WERI-Rb-1 (cell line): ENCODE measurements at regions not wholly inside any gene's neighbourhood (a gene's known extent, or its start where the extent isn't known, plus 50 kb on each side); places are given as distances from the start of the nearest gene placed in this dataset.
"Not testable (repeated sequence)": the region's sequence is repeated elsewhere in the genome, so short reads cannot be mapped to it uniquely, and the experiment has no call there.

Experiments used
- DNase-seq: peaks from one replicate; pipeline ENCODE4 v3.0.0-alpha.2; 2020
- H3K27ac ChIP-seq: fragments of 250-450 bp; sonication (Bioruptor Pico); 2 replicates; pipeline ENCODE4 v1.5.1; 2020; ENCODE audit warnings: mild to moderate bottlenecking, moderate library complexity
- H3K27me3 ChIP-seq: fragments of 250-450 bp; sonication (Bioruptor Pico); 2 replicates; pipeline ENCODE4 v1.5.1; 2021; ENCODE audit warnings: mild to moderate bottlenecking, low read depth, moderate library complexity; ENCODE audit not compliant: insufficient read depth, severe bottlenecking
- H3K36me3 ChIP-seq: fragments of 250-450 bp; sonication (Bioruptor Pico); 2 replicates; pipeline ENCODE4 v1.5.1; 2020; ENCODE audit warnings: mild to moderate bottlenecking, moderate library complexity
- H3K4me3 ChIP-seq: 2 replicates; pipeline ENCODE4 v1.5.1; 2011; ENCODE audit warnings: low read depth, mild to moderate bottlenecking, control low read depth, low read length
- H3K9me3 ChIP-seq: fragments of 250-450 bp; sonication (Bioruptor Pico); 2 replicates; pipeline ENCODE4 v1.5.1; 2021; ENCODE audit warnings: mild to moderate bottlenecking, moderate library complexity; ENCODE audit not compliant: severe bottlenecking
- CTCF ChIP-seq: IDR thresholded peaks from 2 replicates; pipeline ENCODE4 v1.5.1; 2011; ENCODE audit warnings: low read depth, mild to moderate bottlenecking, control low read depth, inconsistent platforms, low read length

GRCh38 chr7:29626730-29627129, 63.1 kb downstream of the PRR15 start:
- no peaks in the 10 kb centered on the region for H3K9me3 ChIP-seq
- H3K36me3 ChIP-seq: no peaks in the 10 kb centered on the region
- no peak for DNase-seq
- TF ChIP-seq CTCF: no peak
- no peaks in the 10 kb centered on the region for H3K27me3 ChIP-seq
- no peak overlapping the region for H3K4me3 ChIP-seq
- H3K27ac ChIP-seq: no peak overlapping the region

GRCh38 chr7:29627631-29628030, 64.0 kb downstream of the PRR15 start:
- no peaks in the 10 kb centered on the region for H3K36me3 ChIP-seq
- H3K9me3 ChIP-seq: no peaks in the 10 kb centered on the region
- no peak overlapping the region for H3K4me3 ChIP-seq
- H3K27ac ChIP-seq: no peak overlapping the region
- DNase-seq: no peak
- TF ChIP-seq CTCF: no peak
- no peaks in the 10 kb centered on the region for H3K27me3 ChIP-seq

DNA sequence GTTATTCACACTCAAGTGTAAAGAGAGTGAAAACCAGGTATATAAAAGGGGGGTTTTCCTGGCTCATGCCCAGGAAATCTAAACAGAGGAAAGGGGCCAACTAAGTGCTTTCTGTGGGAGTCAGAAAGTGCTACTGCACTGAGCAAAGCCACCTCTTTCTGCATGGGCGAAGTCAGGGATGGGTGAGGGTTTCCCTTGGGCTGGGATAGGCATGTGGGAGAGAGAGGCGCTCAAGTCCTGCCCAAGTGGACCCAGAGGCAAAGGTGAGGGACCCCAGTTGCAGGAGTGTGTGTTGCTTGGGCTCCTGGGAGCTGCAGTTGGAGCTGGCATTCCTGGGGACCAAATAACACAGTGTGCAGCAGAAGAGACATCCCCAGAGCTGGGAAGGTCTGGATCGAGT, 65.9 kb downstream of the PRR15 start:
- DNase-seq: no peak
- Histone ChIP-seq H3K4me3 (no peak overlapping the region), H3K36me3 (no peaks in the 10 kb centered on the region), H3K27ac (no peak overlapping the region), H3K9me3 (no peaks in the 10 kb centered on the region), H3K27me3 (no peaks in the 10 kb centered on the region)
- no peak for TF ChIP-seq CTCF

DNA sequence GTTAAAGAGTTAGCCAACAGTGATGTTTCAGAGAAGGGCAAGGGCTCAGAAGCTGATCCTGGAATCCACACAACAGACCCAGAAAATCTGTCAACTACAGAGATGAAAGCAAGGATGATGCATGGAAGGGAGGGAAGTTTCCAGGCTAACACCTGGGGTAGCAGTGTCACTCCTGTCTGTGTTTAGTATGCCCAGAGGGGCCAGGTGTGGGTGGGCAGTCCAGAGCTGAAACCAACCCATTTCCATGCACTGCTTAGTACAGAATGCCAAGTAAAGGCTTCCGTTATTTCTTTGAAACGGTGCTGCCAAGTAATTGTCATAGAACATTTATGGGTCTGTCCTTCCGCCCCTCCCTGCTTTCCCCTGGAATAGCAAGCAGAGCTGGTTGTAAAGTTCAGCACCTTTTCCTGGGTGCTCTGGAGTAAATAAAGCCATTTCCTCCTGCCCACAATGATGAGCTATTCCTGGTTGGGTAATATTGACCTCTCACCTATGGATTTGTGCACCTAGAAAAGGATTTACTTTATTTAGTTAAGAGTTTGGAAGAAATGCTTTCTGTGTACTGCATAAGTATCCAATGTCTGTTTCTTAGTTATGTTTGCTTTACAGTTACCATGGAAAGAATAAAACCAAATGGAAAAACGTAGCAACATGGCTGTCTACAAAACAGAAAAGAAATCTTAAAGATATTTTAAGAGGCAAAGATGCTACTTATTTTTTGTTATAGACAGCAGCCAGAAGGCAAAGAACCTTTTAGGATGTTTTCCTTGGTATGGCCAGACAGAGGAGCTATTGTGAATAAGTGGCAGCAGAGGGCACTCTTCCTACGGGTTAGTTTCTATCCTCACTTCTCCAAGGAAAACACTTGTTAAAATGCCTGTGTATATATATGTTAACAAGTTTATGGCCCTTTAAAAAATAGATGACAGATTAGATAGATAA, 71.7 kb downstream of the PRR15 start:
- H3K9me3 ChIP-seq, H3K27me3 ChIP-seq, H3K36me3 ChIP-seq, H3K27ac ChIP-seq, H3K4me3 ChIP-seq: not testable (repeated sequence)
- TF ChIP-seq CTCF: peak; percentile 45
- DNase-seq: peak; percentile 21

DNA sequence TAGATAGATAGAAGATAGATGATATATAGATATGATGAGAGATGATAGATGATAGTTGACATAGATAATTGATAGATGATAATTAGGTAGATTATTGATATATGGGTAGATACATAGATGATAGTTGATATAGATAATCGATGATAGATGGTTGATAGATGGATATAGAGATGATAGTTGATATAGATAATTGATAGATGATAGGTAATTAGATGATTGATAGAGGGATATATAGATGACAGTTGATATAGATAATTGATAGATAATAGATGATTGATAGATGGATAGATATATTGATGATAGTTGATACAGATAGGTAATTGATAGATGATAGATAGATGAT, 72.3 kb downstream of the PRR15 start:
- no peaks in the 10 kb centered on the region for H3K27me3 ChIP-seq
- no peak overlapping the region for H3K27ac ChIP-seq
- no peak for TF ChIP-seq CTCF
- no peaks in the 10 kb centered on the region for H3K36me3 ChIP-seq
- no peaks in the 10 kb centered on the region for H3K9me3 ChIP-seq
- H3K4me3 ChIP-seq: no peak overlapping the region
- no peak for DNase-seq

GRCh38 chr7:29637374-29637773, 73.7 kb downstream of the PRR15 start:
- Histone ChIP-seq H3K36me3 (no peaks in the 10 kb centered on the region), H3K9me3 (no peaks in the 10 kb centered on the region), H3K4me3 (no peak overlapping the region), H3K27me3 (no peaks in the 10 kb centered on the region), H3K27ac (no peak overlapping the region)
- no peak for DNase-seq
- TF ChIP-seq CTCF: no peak

DNA sequence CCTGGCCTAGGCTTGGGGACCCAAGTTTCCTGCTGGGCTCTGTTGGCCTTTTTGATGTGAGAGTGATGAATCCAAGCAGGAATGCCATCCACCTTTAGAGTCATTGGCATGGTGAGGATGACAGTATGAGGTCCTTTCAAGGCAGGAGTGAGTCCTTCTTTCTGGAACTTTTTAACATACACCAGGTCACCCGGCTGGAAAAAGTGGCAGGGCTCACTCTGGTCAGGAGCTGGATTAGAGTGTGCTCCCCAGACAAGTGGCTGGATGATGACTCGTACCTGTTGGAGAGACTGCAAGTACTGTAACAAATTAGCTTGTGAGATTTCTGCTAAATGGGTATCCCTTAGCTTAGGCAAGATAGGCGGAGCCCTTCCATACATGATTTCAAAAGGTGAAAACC, 75.2 kb downstream of the PRR15 start:
- not testable (repeated sequence) for DNase-seq, H3K9me3 ChIP-seq, H3K27me3 ChIP-seq, H3K36me3 ChIP-seq, H3K4me3 ChIP-seq, H3K27ac ChIP-seq
